Muscle of back (tissue), 3 donors: ENCODE measurements at regions not wholly inside any gene's neighbourhood (a gene's known extent, or its start where the extent isn't known, plus 50 kb on each side); places are given as distances from the start of the nearest gene placed in this dataset.
"Not testable (repeated sequence)": the region's sequence is repeated elsewhere in the genome, so short reads cannot be mapped to it uniquely, and the experiment has no call there.

Source experiments
- DNase-seq, 3 donors: peaks; one replicate each; pipeline versions ENCODE4 v3.0.0 to v3.0.0-alpha.2; 2013

- DNase-seq = no peak
Measured at GRCh38 chr4:58871509-58871908, 1761.3 kb upstream of the IGFBP7 start.

GRCh38 chr4:58849026-58849425, 1738.8 kb upstream of the IGFBP7 start:
- no peak for DNase-seq

DNA sequence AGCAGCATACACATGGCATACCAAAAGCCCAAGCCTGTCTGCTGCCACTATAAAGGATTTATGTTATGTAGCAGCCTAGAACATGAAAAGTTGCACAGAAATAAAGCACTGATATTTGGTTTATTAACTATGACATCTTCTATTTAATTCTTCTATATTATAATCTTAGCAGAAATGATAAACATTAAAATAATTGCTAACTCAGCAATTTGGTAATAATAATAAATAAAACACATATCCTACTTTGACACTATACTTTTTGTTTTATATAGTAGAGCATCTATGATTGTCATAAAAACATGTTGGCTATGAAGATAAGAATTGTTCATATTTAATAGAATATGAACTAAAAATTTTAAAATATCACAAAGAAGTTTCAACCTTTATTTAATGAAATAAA, 1733.3 kb upstream of the IGFBP7 start:
- DNase-seq = no peak

DNA sequence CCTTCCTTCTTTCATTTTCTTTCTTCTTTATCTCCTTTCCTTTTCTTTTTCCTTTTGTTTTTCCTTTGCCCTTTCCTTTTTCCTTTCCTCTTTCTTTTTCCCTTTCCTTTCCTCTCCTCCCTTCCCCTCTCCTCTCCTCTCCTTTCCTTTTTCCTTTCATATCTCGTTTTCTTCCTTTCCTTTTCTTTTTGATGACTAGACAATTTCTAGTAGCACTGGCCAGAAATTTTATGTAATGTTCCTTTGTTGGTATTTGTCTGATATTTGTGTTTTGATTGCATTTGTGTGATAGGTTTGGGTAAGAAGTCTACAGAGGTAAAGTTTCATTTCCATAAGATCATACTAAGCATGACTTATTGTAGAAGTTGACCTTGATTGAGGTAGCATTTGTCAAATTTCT, 1722.9 kb upstream of the IGFBP7 start:
- no peak for DNase-seq

- DNase-seq = no peak
Measured at GRCh38 chr4:58825278-58825677, 1715.1 kb upstream of the IGFBP7 start.

DNA sequence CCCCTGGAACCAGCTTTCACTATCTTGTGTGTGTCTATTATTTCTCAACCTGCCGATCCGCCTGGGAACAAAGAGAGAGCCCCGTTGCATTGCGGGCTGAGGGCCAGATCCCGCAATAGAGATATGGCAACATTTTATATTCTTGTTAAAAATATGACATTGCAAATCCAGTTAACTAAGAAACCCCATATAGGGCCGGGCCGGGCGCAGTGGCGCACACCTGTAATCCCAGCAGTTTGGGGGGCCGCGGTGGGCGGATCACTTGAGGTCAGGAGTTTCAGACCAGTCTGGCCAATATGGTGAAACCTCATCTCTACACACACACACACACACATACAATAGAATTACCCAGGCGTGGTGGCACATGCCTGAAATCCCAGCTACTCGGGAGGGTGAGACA, 1708.4 kb upstream of the IGFBP7 start:
- DNase-seq = not testable (repeated sequence)

- no peak for DNase-seq
Measured at GRCh38 chr4:58809948-58810347, 1699.8 kb upstream of the IGFBP7 start.

DNA sequence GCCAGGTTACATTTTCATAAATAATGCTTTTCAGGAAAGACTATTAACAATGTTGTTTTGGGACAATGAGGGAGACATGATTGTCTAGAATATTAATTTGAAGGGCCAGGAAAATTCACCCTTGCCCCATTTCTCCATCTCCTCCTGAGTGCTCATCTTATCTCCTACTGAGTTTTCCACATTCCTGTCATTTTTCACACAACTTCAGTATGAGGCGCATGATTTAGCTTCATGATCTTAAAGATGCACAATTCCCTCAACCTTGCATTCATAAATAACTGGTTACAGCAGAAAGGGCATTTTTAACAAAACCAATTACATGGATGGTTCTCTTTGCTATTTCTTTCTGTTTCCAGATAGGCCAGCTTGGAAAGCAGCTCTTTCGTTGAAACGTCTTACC, 1699.2 kb upstream of the IGFBP7 start:
- no peak for DNase-seq

GRCh38 chr4:58808817-58809216, 1698.6 kb upstream of the IGFBP7 start:
- no peak for DNase-seq

DNA sequence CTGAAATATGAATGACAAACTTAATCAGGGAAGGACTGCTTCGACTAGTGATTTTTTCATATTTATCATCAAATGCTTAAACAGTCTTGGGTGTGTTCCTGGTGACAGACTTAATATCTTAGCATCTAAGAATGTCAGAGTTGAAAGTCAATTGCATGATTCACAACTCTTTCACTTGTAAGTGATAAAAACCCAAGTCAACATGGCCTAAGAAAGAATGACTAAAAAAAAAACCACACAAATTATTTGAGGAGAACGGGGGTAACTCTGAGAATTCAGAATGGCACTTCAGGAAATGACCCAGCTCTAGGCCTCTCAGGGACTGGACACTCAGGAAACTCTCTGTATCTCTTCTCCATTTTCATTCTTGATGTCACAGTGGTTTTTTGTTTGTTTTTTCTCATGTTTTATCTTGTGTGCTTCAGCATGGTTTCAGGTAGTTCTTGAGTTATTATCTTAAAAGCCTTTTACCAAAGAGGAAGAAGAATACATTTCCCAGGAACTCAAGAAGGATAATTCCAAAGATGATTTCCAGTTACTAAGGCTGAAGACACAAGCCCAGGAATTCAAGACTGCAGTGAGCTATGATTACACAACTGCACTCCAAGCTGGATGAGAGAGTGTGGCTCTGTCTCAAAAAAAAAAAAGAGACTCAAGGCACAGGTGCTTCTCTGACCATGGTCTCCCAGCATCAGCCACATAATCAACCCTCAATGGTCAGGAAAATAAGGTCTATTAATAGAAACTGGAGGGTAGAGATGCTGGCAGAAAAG, 1697.8 kb upstream of the IGFBP7 start:
- DNase-seq = no peak

DNA sequence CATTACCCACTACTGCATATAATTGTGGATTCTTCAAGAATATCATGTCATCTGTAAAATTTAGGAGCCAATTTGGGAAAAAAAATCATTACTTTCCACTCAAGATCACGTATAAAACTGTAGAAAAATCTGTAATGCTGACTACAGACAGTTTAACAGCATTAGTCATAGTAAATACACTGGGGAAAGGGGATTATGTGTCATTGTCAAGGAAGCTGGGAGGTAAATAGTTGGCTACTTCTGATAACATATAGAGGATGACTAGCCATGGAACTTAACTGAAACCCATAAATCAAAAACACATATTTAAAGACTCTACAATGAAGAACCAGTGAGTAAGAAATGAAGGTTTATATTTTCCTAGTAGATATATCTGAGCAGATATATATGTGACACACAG, 1666.4 kb upstream of the IGFBP7 start:
- peak in 1 of 3 donors; percentile 64 for DNase-seq

GRCh38 chr4:58767598-58767997, 1657.4 kb upstream of the IGFBP7 start:
- DNase-seq = no peak

DNA sequence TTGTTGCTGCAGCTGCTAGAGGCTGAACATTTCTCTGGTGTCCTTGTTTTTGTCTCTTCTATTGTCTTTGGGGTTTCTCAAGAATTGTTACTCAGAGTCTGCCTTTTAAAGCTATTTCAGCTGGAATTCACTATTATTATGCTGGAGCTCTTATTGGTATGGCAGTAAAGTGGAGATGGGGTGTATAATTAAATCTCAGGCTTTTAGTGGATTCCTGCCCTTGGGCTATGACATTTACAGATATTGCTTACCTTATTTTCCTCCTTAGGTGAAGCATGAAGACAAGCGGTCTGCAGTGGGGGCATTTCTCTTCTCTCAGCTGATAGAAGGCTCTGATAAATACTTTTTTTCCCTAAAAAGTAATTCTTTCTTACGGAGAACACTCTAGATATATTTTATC, 1656.6 kb upstream of the IGFBP7 start:
- DNase-seq = no peak

GRCh38 chr4:58761563-58761962, 1651.4 kb upstream of the IGFBP7 start:
- no peak for DNase-seq

DNA sequence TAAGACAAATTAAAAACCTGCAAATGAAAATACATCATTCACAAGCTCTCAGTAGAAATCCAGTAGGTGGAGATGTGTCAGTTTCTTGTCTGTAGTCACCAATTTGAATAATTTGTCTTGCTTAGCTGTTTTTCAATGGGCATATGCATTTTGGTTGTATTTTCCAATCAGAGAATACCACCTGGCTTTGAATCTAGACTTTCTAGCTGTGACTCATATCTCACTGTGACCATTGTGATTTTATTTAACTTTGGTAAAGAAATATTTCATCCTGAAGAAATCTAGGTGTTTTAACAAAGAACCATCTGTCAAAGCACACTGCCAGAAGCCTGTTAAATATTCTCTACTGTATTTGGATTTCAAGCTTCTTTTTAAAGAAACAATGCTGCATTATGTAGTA, 1650.6 kb upstream of the IGFBP7 start:
- DNase-seq = no peak

GRCh38 chr4:58760100-58760499, 1649.9 kb upstream of the IGFBP7 start:
- no peak for DNase-seq

- DNase-seq = no peak
Measured at GRCh38 chr4:58749206-58749605, 1639.0 kb upstream of the IGFBP7 start.

- no peak for DNase-seq
Measured at GRCh38 chr4:58740897-58741296, 1630.7 kb upstream of the IGFBP7 start.

GRCh38 chr4:58739275-58739674, 1629.1 kb upstream of the IGFBP7 start:
- no peak for DNase-seq

GRCh38 chr4:58738375-58738774, 1628.2 kb upstream of the IGFBP7 start:
- no peak for DNase-seq

- no peak for DNase-seq
Measured at GRCh38 chr4:58734030-58734674, 1624.0 kb upstream of the IGFBP7 start.

DNA sequence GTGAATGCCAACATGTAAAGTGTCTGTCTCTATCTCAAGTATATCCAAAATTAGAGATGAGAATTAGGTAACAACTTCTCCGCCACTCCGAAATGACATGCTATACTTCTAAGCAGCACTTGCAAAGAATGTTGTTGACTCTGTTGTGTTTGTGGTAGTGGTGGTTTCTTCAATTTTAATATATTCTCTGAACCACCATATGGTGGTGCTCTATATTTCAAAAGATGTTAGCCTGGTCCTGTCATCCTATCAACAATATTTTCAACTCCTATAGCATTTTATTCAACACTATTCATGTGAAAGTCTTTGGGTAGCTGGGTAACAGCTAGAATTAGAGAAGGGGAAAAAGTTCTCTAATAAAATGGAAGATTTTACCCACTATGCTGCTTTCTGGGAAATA, 1622.8 kb upstream of the IGFBP7 start:
- DNase-seq = no peak

- DNase-seq = no peak
Measured at GRCh38 chr4:58723954-58724353, 1613.8 kb upstream of the IGFBP7 start.

DNA sequence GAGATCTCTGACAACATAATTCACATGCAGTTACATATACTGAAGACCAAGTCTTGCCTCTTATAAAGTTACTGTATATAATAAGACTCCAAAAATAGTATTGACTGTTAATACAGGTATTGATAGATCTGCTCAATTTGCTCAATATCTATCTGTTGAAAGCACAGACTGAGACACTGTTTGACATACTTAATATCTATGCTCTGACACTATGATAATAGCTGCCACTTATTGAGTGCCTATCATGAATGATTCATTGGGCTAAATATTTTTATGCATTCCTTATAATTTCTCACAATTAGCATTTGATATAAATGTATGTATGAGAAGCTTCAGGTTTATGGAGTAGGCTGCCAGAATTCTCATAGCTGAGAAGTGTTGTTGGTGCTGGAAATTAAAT, 1600.9 kb upstream of the IGFBP7 start:
- DNase-seq = no peak
